B cell (primary cell): ENCODE measurements at regions not wholly inside any gene's neighbourhood (a gene's known extent, or its start where the extent isn't known, plus 50 kb on each side); places are given as distances from the start of the nearest gene placed in this dataset.

Experiments used
- ATAC-seq: fragments of 200-7000 bp; cut with Tn5 transposase; one replicate; pipeline ENCODE4 v1.10.0; 2021; ENCODE audit warnings: low read depth, mild to moderate bottlenecking, moderate number of reproducible peaks, moderate library complexity
- CTCF ChIA-PET: fragments of 350-600 bp; sonication (Branson Sonifier 250); formaldehyde crosslinking; loops from one replicate; lab custom pipeline; 2021; ENCODE audit warnings: antibody characterized with exemption, inconsistent platforms; lab: Charles Lee
- POLR2A ChIA-PET: fragments of 350-600 bp; sonication (Branson Sonifier 250); formaldehyde crosslinking; loops from one replicate; lab custom pipeline; 2021; ENCODE audit warnings: antibody characterized with exemption; lab: Charles Lee
- DNase-seq: peaks from one replicate; pipeline ENCODE4 v3.0.0; 2013
- H2AFZ ChIP-seq: 2 replicates; pipeline ENCODE4 v1.6.1; 2012; ENCODE audit warnings: mild to moderate bottlenecking, low read depth, low read length; ENCODE audit not compliant: insufficient read depth, poor library complexity, severe bottlenecking
- H3K27ac ChIP-seq, 2 donors: 1 replicate in 1 of 2; 2 replicates in 1 of 2; pipeline ENCODE4 v1.5.1; 2012 to 2013; ENCODE audit warnings: low read length in 2 of 2, mild to moderate bottlenecking in 2 of 2, moderate library complexity in 1 of 2
- H3K27me3 ChIP-seq, 4 experiments: fragments of 200-600 bp in 1 of 4; sonication (generic) in 1 of 4; replicated peaks in 1 of 4; 1 replicate in 2 of 4; 2 replicates in 2 of 4; pipeline versions ENCODE4 v1.6.1 to v1.7.0; 2013 to 2016; ENCODE audit warnings: low read length in 3 of 4, mild to moderate bottlenecking in 2 of 4, mixed read lengths in 1 of 4, moderate library complexity in 1 of 4; ENCODE audit not compliant: insufficient read depth in 4 of 4, control insufficient read depth in 3 of 4; ENCODE audit errors: control extremely low read depth in 1 of 4
- H3K36me3 ChIP-seq, 2 experiments: replicated peaks in 1 of 2; 1 replicate in 1 of 2; 2 replicates in 1 of 2; pipeline versions ENCODE4 v1.6.1 to v1.7.1; 2013; ENCODE audit warnings: low read length in 1 of 2; ENCODE audit not compliant: insufficient read depth in 2 of 2, control insufficient read depth in 1 of 2; ENCODE audit errors: control extremely low read depth in 1 of 2, extremely low read depth in 1 of 2
- H3K4me1 ChIP-seq, 2 donors: fragments of 200-600 bp in 1 of 2; sonication (generic) in 1 of 2; 1 replicate in 1 of 2; 2 replicates in 1 of 2; pipeline versions ENCODE4 v1.5.1 to v1.6.1; 2013 to 2017; ENCODE audit warnings: low read length in 2 of 2; ENCODE audit not compliant: control insufficient read depth in 2 of 2, insufficient read depth in 2 of 2
- H3K4me2 ChIP-seq: replicated peaks from 2 replicates; pipeline ENCODE3; 2012; ENCODE audit warnings: mild to moderate bottlenecking, low read depth, low read length; ENCODE audit not compliant: poor library complexity, severe bottlenecking
- H3K4me3 ChIP-seq, 5 experiments: fragments of 200-600 bp in 1 of 5; sonication (generic) in 1 of 5; 1 replicate in 3 of 5; 2 replicates in 2 of 5; pipeline versions ENCODE4 v1.5.1 to v1.7.0; 2011 to 2016; ENCODE audit warnings: low read length in 4 of 5, mild to moderate bottlenecking in 4 of 5, low read depth in 2 of 5, control low read depth in 1 of 5, moderate library complexity in 1 of 5; ENCODE audit not compliant: insufficient read depth in 1 of 5; ENCODE audit errors: control extremely low read depth in 1 of 5, extremely low read depth in 1 of 5
- H3K79me2 ChIP-seq: fragments of 200-600 bp; sonication (generic); one replicate; pipeline ENCODE4 v1.6.0; 2016; ENCODE audit warnings: low read length; ENCODE audit not compliant: control insufficient read depth, insufficient read depth
- H3K9ac ChIP-seq: fragments of 200-600 bp; sonication (generic); 2 replicates; pipeline ENCODE4 v1.6.1; 2017; ENCODE audit warnings: mild to moderate bottlenecking, low read length, moderate library complexity
- H3K9me3 ChIP-seq, 3 donors: one replicate each; pipeline versions ENCODE4 v1.6.1 to v1.7.1; 2013; ENCODE audit warnings: low read length in 2 of 3; ENCODE audit not compliant: control insufficient read depth in 2 of 3, insufficient read depth in 1 of 3; ENCODE audit errors: control extremely low read depth in 1 of 3
- H4K20me1 ChIP-seq: 2 replicates; pipeline ENCODE4 v1.6.0; 2012; ENCODE audit warnings: mild to moderate bottlenecking, low read length; ENCODE audit not compliant: insufficient read depth, control insufficient read depth, poor library complexity, severe bottlenecking
- H3K27ac Mint-ChIP-seq: one replicate; pipeline ENCODE4 v1.8.0; 2021; ENCODE audit warnings: mixed read lengths
- H3K27me3 Mint-ChIP-seq: one replicate; pipeline ENCODE4 v1.8.0; 2021; ENCODE audit warnings: mixed read lengths
- H3K4me1 Mint-ChIP-seq: one replicate; pipeline ENCODE4 v1.8.0; 2021; ENCODE audit warnings: mixed read lengths
- H3K4me3 Mint-ChIP-seq: one replicate; pipeline ENCODE4 v1.8.0; 2021; ENCODE audit warnings: mixed read lengths
- H3K9me3 Mint-ChIP-seq: one replicate; pipeline ENCODE4 v1.8.0; 2022; ENCODE audit warnings: mixed read lengths; ENCODE audit not compliant: insufficient read depth
- EZH2 ChIP-seq: IDR thresholded peaks from 2 replicates; pipeline ENCODE4 v1.6.1; 2012; ENCODE audit warnings: borderline replicate concordance, low read depth, mild to moderate bottlenecking, moderate library complexity, low read length; ENCODE audit not compliant: insufficient read depth, poor library complexity, severe bottlenecking
- WGBS: methylation state at CpG from one replicate; pipeline ENCODE4 v1.1.5; 2013; ENCODE audit warnings: missing lambda C conversion rate; ENCODE audit not compliant: insufficient coverage; 5-methylcytosine and 5-hydroxymethylcytosine counted together
- intact Hi-C: fragments of 100-400 bp; cut with micrococcal nuclease; formaldehyde crosslinking; loops from one replicate; pipeline ENCODE4 v1.10.0; 2022
- TF ChIP-seq, protein P1 (sequence below): fragments of 200-600 bp; IDR thresholded peaks from one replicate; pipeline ENCODE4 v1.8.0; 2022; ENCODE audit warnings: antibody characterized with exemption, mild to moderate bottlenecking

DNA sequence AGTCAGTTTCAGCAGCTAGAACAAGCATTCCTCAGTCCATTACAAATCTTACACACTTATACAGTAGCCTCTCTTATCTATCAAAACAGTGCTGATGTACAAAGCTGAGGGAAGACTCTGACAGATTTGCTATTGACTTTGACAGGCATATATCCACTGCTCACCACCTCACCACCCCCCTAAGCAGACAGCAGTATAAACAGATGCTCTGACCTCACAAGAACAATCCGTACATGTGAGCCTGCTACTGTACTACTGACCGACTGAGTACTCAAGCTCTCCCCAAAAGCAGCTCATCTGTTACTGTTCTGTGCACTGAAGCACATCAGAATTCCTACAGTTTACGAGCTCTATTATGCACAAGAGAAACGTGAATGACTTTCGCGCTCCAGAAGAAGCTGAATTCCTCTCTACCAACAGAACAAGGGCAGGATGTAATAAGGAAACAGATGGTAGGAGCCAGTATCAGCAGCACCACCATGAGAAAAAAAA, 95.6 kb upstream of the PDE1A start:
- no peaks in the 10 kb centered on the region for H3K9me3 ChIP-seq
- H3K27ac Mint-ChIP-seq = no peak overlapping the region

DNA sequence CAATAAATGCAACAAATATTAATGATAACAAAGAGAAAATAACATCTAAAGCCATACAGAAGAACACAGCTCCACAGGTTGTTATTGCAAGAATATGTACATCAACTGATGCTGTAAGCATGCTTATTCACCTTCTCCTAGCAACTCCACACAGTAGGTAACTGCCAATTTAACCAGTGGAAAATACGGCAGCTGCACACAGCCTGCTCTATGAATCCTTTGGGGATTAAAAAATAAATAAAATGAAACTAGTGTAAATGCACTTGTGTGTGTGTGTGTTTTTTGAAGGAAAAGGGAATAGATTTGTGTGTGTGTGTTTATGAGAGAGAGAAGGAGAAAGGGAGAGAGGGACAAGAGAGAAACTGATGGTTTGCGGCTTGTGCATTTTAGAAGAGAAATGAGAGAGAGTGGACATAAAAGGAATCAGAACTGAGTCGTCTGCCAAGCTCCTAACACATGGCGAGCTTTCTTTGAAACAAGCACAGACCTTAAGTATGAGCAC, 96.2 kb upstream of the PDE1A start:
- no peak overlapping the region for H3K4me2 ChIP-seq
- H3K27me3 ChIP-seq = no peaks in the 10 kb centered on the region
- Mint-ChIP-seq H3K4me1 (no peaks in the 10 kb centered on the region), H3K27me3 (peaks cover 3% of the 10 kb centered on the region), H3K4me3 (no peak overlapping the region), H3K27ac (no peak overlapping the region), H3K9me3 (no peaks in the 10 kb centered on the region)
- no peak overlapping the region for H3K27ac ChIP-seq
- H3K9me3 ChIP-seq = no peaks in the 10 kb centered on the region
- H3K36me3 ChIP-seq = no peaks in the 10 kb centered on the region
- no peak overlapping the region for H3K4me3 ChIP-seq
- ChIA-PET POLR2A (no interaction called here), CTCF (no interaction called here)
- H3K4me1 ChIP-seq = no peaks in the 10 kb centered on the region
- no peak overlapping the region for H2AFZ ChIP-seq
- no peak for DNase-seq
- no peaks in the 10 kb centered on the region for H4K20me1 ChIP-seq
- ATAC-seq = no peak
- no peaks in the 10 kb centered on the region for H3K79me2 ChIP-seq
- no peak for TF ChIP-seq EZH2
- TF ChIP-seq, protein P1, sequence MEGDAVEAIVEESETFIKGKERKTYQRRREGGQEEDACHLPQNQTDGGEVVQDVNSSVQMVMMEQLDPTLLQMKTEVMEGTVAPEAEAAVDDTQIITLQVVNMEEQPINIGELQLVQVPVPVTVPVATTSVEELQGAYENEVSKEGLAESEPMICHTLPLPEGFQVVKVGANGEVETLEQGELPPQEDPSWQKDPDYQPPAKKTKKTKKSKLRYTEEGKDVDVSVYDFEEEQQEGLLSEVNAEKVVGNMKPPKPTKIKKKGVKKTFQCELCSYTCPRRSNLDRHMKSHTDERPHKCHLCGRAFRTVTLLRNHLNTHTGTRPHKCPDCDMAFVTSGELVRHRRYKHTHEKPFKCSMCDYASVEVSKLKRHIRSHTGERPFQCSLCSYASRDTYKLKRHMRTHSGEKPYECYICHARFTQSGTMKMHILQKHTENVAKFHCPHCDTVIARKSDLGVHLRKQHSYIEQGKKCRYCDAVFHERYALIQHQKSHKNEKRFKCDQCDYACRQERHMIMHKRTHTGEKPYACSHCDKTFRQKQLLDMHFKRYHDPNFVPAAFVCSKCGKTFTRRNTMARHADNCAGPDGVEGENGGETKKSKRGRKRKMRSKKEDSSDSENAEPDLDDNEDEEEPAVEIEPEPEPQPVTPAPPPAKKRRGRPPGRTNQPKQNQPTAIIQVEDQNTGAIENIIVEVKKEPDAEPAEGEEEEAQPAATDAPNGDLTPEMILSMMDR = no peak
- 60% methylated on average over 2 of the region's 4 CpGs for WGBS
- no peak overlapping the region for H3K9ac ChIP-seq
- intact Hi-C loops = no loop called here

More for the DNA sequence above, 95.6 kb upstream of the PDE1A start:
- Histone ChIP-seq H3K4me3 (no peak overlapping the region), H3K36me3 (no peaks in the 10 kb centered on the region), H3K27ac (no peak overlapping the region), H3K4me2 (no peak overlapping the region), H3K4me1 (no peaks in the 10 kb centered on the region), H3K79me2 (no peaks in the 10 kb centered on the region), H3K27me3 (no peaks in the 10 kb centered on the region), H2AFZ (no peak overlapping the region), H4K20me1 (no peaks in the 10 kb centered on the region), H3K9ac (no peak overlapping the region)
- ChIA-PET CTCF (no interaction called here), POLR2A (no interaction called here)
- DNase-seq = no peak
- WGBS = 0% methylated on average over 2 of the region's 6 CpGs
- no peak for TF ChIP-seq EZH2
- TF ChIP-seq, protein P1 = no peak
- no peak overlapping the region for H3K4me3 Mint-ChIP-seq
- H3K9me3 Mint-ChIP-seq = no peaks in the 10 kb centered on the region
- ATAC-seq = no peak
- intact Hi-C loops = no loop called here
- no peaks in the 10 kb centered on the region for H3K4me1 Mint-ChIP-seq
- H3K27me3 Mint-ChIP-seq = peaks cover 3% of the 10 kb centered on the region
